WTC11 (cell line): ENCODE measurements at regions not wholly inside any gene's neighbourhood (a gene's known extent, or its start where the extent isn't known, plus 50 kb on each side); places are given as distances from the start of the nearest gene placed in this dataset.

ENCODE experiments used
- CBFB ChIP-seq: sonication (generic); formaldehyde crosslinking; IDR thresholded peaks from 2 replicates; pipeline ENCODE4 v1.8.1; 2022; ENCODE audit warnings: mild to moderate bottlenecking, low read depth, missing genetic modification reagents
- ELF4 ChIP-seq: sonication (generic); formaldehyde crosslinking; IDR thresholded peaks from 2 replicates; pipeline ENCODE4 v1.8.1; 2022; ENCODE audit warnings: low read depth, mild to moderate bottlenecking, moderate library complexity, missing genetic modification reagents
- ESRRA ChIP-seq: sonication (generic); formaldehyde crosslinking; IDR thresholded peaks from 2 replicates; pipeline ENCODE4 v1.8.1; 2022; ENCODE audit warnings: mild to moderate bottlenecking, missing genetic modification reagents, borderline replicate concordance
- GRHL2 ChIP-seq: fragments of 250-450 bp; sonication (Bioruptor Pico); IDR thresholded peaks from 2 replicates; pipeline ENCODE4 v1.8.0; 2022; ENCODE audit warnings: mild to moderate bottlenecking, moderate library complexity; ENCODE audit not compliant: insufficient replicate concordance, severe bottlenecking
- IRF2 ChIP-seq: sonication (generic); formaldehyde crosslinking; IDR thresholded peaks from 2 replicates; pipeline ENCODE4 v1.8.0; 2022; ENCODE audit warnings: low read depth, missing genetic modification reagents, borderline replicate concordance
- JUN ChIP-seq: sonication (generic); formaldehyde crosslinking; IDR thresholded peaks from 2 replicates; pipeline ENCODE4 v1.8.0; 2023; ENCODE audit warnings: mild to moderate bottlenecking, missing genetic modification reagents
- MYBL2 ChIP-seq: sonication (generic); formaldehyde crosslinking; IDR thresholded peaks from 2 replicates; pipeline ENCODE4 v1.8.1; 2023; ENCODE audit warnings: mild to moderate bottlenecking, moderate library complexity, missing genetic modification reagents
- TEAD4 ChIP-seq: sonication (generic); formaldehyde crosslinking; IDR thresholded peaks from 2 replicates; pipeline ENCODE4 v1.8.0; 2022; ENCODE audit warnings: mild to moderate bottlenecking, missing genetic modification reagents
- ZBTB21 ChIP-seq: sonication (generic); formaldehyde crosslinking; IDR thresholded peaks from 2 replicates; pipeline ENCODE4 v1.8.1; 2023; ENCODE audit warnings: mild to moderate bottlenecking, missing genetic modification reagents, borderline replicate concordance
- ZNF416 ChIP-seq: fragments of 250-450 bp; sonication (Bioruptor Pico); IDR thresholded peaks from 2 replicates; pipeline ENCODE4 v1.9.0; 2021; ENCODE audit warnings: mild to moderate bottlenecking, inconsistent platforms
- TF ChIP-seq, protein P1 (sequence below): fragments of 200-600 bp; IDR thresholded peaks from 2 replicates; pipeline ENCODE4 v1.8.0; 2022; ENCODE audit warnings: antibody characterized with exemption

DNA sequence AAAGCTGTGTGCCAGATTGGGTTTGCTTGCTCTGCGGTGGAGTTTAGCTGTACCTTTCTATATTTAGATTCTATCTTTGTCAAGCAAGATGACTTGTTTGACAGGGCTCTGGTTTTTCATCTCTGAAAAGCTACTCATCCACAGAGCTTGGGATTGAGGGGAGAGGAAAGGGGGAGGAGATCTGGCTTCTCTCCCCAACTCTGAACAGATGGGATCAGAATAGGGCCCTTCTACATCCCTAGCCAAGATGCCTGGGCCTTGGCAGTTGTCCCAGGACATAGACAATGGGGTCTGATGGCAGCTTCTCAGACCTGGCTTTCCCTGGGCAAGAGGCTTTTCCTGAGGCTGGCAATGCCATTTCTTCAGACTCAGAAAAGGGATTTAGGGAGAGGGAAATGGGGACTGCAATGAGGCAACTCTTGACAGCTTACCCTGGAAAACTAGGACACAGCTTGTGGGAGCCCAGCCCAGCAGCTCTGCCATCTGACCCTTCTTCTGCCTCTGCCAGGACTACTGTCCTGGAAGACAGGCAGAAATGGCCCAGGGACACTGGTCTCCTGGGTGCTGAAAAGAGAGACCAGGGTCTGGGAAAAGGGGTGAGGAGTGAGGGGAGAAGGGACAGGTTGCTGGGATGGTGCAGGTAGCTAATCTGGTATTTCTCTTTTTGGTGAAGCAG is 50.2 kb upstream of the ASTN2 start:
- no peak for TF ChIP-seq IRF2 (CRISPR knock-in tag)
- no peak for TF ChIP-seq GRHL2 (CRISPR knock-in tag)
- TF ChIP-seq, protein P1, sequence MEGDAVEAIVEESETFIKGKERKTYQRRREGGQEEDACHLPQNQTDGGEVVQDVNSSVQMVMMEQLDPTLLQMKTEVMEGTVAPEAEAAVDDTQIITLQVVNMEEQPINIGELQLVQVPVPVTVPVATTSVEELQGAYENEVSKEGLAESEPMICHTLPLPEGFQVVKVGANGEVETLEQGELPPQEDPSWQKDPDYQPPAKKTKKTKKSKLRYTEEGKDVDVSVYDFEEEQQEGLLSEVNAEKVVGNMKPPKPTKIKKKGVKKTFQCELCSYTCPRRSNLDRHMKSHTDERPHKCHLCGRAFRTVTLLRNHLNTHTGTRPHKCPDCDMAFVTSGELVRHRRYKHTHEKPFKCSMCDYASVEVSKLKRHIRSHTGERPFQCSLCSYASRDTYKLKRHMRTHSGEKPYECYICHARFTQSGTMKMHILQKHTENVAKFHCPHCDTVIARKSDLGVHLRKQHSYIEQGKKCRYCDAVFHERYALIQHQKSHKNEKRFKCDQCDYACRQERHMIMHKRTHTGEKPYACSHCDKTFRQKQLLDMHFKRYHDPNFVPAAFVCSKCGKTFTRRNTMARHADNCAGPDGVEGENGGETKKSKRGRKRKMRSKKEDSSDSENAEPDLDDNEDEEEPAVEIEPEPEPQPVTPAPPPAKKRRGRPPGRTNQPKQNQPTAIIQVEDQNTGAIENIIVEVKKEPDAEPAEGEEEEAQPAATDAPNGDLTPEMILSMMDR: no peak
- TF ChIP-seq ELF4 (CRISPR knock-in tag): no peak
- TF ChIP-seq JUN: no peak
- no peak for TF ChIP-seq TEAD4
- no peak for TF ChIP-seq ZNF416 (CRISPR knock-in tag)
- no peak for TF ChIP-seq CBFB (CRISPR knock-in tag)
- no peak for TF ChIP-seq ESRRA (CRISPR knock-in tag)
- TF ChIP-seq MYBL2 (CRISPR knock-in tag): no peak
- no peak for TF ChIP-seq ZBTB21 (CRISPR knock-in tag)
